Smooth muscle cell (in vitro differentiated cells): ENCODE measurements at regions not wholly inside any gene's neighbourhood (a gene's known extent, or its start where the extent isn't known, plus 50 kb on each side); places are given as distances from the start of the nearest gene placed in this dataset.

Experiments used
- DNase-seq: peaks from one replicate; lab custom pipeline; 2025; ENCODE audit not compliant: unreplicated experiment; lab: John Stamatoyannopoulos, UW
- H2AFZ ChIP-seq: fragments of 200-600 bp; sonication (generic); 2 replicates; pipeline ENCODE4 v1.6.0; 2016; ENCODE audit warnings: antibody characterized with exemption, low read depth, mild to moderate bottlenecking
- H3F3A ChIP-seq: fragments of 200-600 bp; sonication (generic); 2 replicates; pipeline ENCODE4 v1.6.0; 2017; ENCODE audit warnings: antibody characterized with exemption, low read depth
- H3K27ac ChIP-seq: fragments of 200-600 bp; sonication (generic); 2 replicates; pipeline ENCODE4 v1.5.1; 2016; ENCODE audit warnings: low read depth, mild to moderate bottlenecking
- H3K27me3 ChIP-seq: fragments of 200-600 bp; sonication (generic); 2 replicates; pipeline ENCODE4 v1.6.1; 2016; ENCODE audit warnings: low read depth, mild to moderate bottlenecking
- H3K36me3 ChIP-seq: fragments of 200-600 bp; sonication (generic); 2 replicates; pipeline ENCODE4 v1.5.1; 2016; ENCODE audit warnings: low read depth
- H3K4me1 ChIP-seq: fragments of 200-600 bp; sonication (generic); 2 replicates; pipeline ENCODE4 v1.5.1; 2016; ENCODE audit warnings: low read depth
- H3K4me2 ChIP-seq: fragments of 200-600 bp; sonication (generic); 2 replicates; pipeline ENCODE4 v1.6.0; 2016; ENCODE audit warnings: mild to moderate bottlenecking
- H3K4me3 ChIP-seq: fragments of 200-600 bp; sonication (generic); 2 replicates; pipeline ENCODE4 v1.5.1; 2016; ENCODE audit warnings: mild to moderate bottlenecking
- H3K79me2 ChIP-seq: fragments of 200-600 bp; sonication (generic); 2 replicates; pipeline ENCODE4 v1.6.0; 2016; ENCODE audit warnings: low read depth, mild to moderate bottlenecking
- H3K9ac ChIP-seq: fragments of 200-600 bp; sonication (generic); 2 replicates; pipeline ENCODE4 v1.6.0; 2016; ENCODE audit warnings: low read depth
- H3K9me3 ChIP-seq: fragments of 200-600 bp; sonication (generic); replicated peaks from 2 replicates; pipeline ENCODE4 v1.5.1; 2016; ENCODE audit warnings: low read depth
- H4K20me1 ChIP-seq: fragments of 200-600 bp; sonication (generic); 2 replicates; pipeline ENCODE4 v1.6.0; 2016; ENCODE audit warnings: low read depth
- CTCF ChIP-seq: fragments of 200-600 bp; sonication (generic); IDR thresholded peaks from 2 replicates; pipeline ENCODE4 v1.5.1; 2017; ENCODE audit warnings: borderline replicate concordance, mild to moderate bottlenecking, antibody characterized with exemption; ENCODE audit not compliant: insufficient read depth, poor library complexity, severe bottlenecking
- WGBS: methylation state at CpG from one replicate; pipeline ENCODE4 v1.1.7; 2016; ENCODE audit warnings: low lambda C conversion rate; 5-methylcytosine and 5-hydroxymethylcytosine counted together

GRCh38 chrX:85619962-85620361, 240.5 kb upstream of the POF1B start:
- TF ChIP-seq CTCF, result no peak
- H3K9me3 ChIP-seq, result no peaks in the 10 kb centered on the region
- no peak overlapping the region for H2AFZ ChIP-seq
- H3K27ac ChIP-seq, result no peak overlapping the region
- no peaks in the 10 kb centered on the region for H3K4me1 ChIP-seq
- no peak overlapping the region for H3K4me2 ChIP-seq
- no peak for DNase-seq
- no peaks in the 10 kb centered on the region for H3F3A ChIP-seq
- H3K27me3 ChIP-seq, result no peaks in the 10 kb centered on the region
- no peaks in the 10 kb centered on the region for H3K79me2 ChIP-seq
- H3K4me3 ChIP-seq, result no peak overlapping the region
- H4K20me1 ChIP-seq, result no peaks in the 10 kb centered on the region
- no peaks in the 10 kb centered on the region for H3K36me3 ChIP-seq
- no peak overlapping the region for H3K9ac ChIP-seq

GRCh38 chrX:85611926-85612325, 232.5 kb upstream of the POF1B start:
- Histone ChIP-seq H3K79me2 (no peaks in the 10 kb centered on the region), H3K9ac (no peak overlapping the region), H3F3A (no peaks in the 10 kb centered on the region), H3K27ac (no peak overlapping the region), H3K4me2 (no peak overlapping the region), H3K9me3 (no peaks in the 10 kb centered on the region), H4K20me1 (no peaks in the 10 kb centered on the region), H3K4me3 (no peak overlapping the region), H2AFZ (no peak overlapping the region), H3K27me3 (no peaks in the 10 kb centered on the region), H3K36me3 (no peaks in the 10 kb centered on the region), H3K4me1 (no peaks in the 10 kb centered on the region)
- TF ChIP-seq CTCF, result peak; percentile 35
- no peak for DNase-seq

- Histone ChIP-seq H3K27me3 (no peaks in the 10 kb centered on the region), H3K4me2 (no peak overlapping the region), H3K9me3 (no peaks in the 10 kb centered on the region), H4K20me1 (no peaks in the 10 kb centered on the region), H3K9ac (no peak overlapping the region), H3K4me3 (no peak overlapping the region), H2AFZ (no peak overlapping the region), H3F3A (no peaks in the 10 kb centered on the region), H3K4me1 (no peaks in the 10 kb centered on the region), H3K36me3 (no peaks in the 10 kb centered on the region), H3K27ac (no peak overlapping the region), H3K79me2 (no peaks in the 10 kb centered on the region)
- 67% methylated on average over 4 of the region's 4 CpGs for WGBS
- TF ChIP-seq CTCF, result no peak
- no peak for DNase-seq
These were observed 213.5 kb upstream of the POF1B start for GRCh38 chrX:85592980-85593379.

GRCh38 chrX:85591536-85591935, 212.1 kb upstream of the POF1B start:
- no peaks in the 10 kb centered on the region for H3K79me2 ChIP-seq
- TF ChIP-seq CTCF, result no peak
- no peak overlapping the region for H3K27ac ChIP-seq
- H3K9me3 ChIP-seq, result no peaks in the 10 kb centered on the region
- no peak for DNase-seq
- H3K4me2 ChIP-seq, result no peak overlapping the region
- no peaks in the 10 kb centered on the region for H3K4me1 ChIP-seq
- H3K9ac ChIP-seq, result no peak overlapping the region
- no peak overlapping the region for H3K4me3 ChIP-seq
- no peaks in the 10 kb centered on the region for H4K20me1 ChIP-seq
- H3K27me3 ChIP-seq, result no peaks in the 10 kb centered on the region
- H3F3A ChIP-seq, result no peaks in the 10 kb centered on the region
- no peak overlapping the region for H2AFZ ChIP-seq
- H3K36me3 ChIP-seq, result no peaks in the 10 kb centered on the region
